Progenitor cell of endocrine pancreas (in vitro differentiated cells): ENCODE measurements at regions not wholly inside any gene's neighbourhood (a gene's known extent, or its start where the extent isn't known, plus 50 kb on each side); places are given as distances from the start of the nearest gene placed in this dataset.

Experiments
- DNase-seq: peaks from one replicate; pipeline ENCODE4 v3.0.0; 2021; ENCODE audit warnings: low spot score; ENCODE audit not compliant: unreplicated experiment
- H3K27ac Mint-ChIP-seq: 2 replicates; pipeline ENCODE4 v1.8.0; 2021; ENCODE audit warnings: mild to moderate bottlenecking, moderate library complexity, mixed read lengths
- H3K27me3 Mint-ChIP-seq: 2 replicates; pipeline ENCODE4 v1.8.0; 2021; ENCODE audit warnings: mixed read lengths
- H3K36me3 Mint-ChIP-seq: 2 replicates; pipeline ENCODE4 v1.8.0; 2022; ENCODE audit warnings: mixed read lengths; ENCODE audit not compliant: insufficient read depth
- H3K4me1 Mint-ChIP-seq: 2 replicates; pipeline ENCODE4 v1.8.0; 2021; ENCODE audit warnings: low read depth, mixed read lengths
- H3K4me3 Mint-ChIP-seq: 2 replicates; pipeline ENCODE4 v1.8.0; 2021; ENCODE audit warnings: low read depth, mild to moderate bottlenecking, moderate library complexity, mixed read lengths
- H3K9me3 Mint-ChIP-seq: 2 replicates; pipeline ENCODE4 v1.8.0; 2021; ENCODE audit warnings: low read depth, mixed read lengths
- CTCF ChIP-seq: fragments of 200-600 bp; sonication (generic); IDR thresholded peaks from one replicate; pipeline ENCODE4 v1.5.0; 2021; ENCODE audit warnings: antibody characterized with exemption, mild to moderate bottlenecking; ENCODE audit not compliant: unreplicated experiment

GRCh38 chr13:89862691-89863036, 1484.8 kb upstream of the MIR17HG start:
- Mint-ChIP-seq H3K36me3 (no peaks in the 10 kb centered on the region), H3K27me3 (no peaks in the 10 kb centered on the region), H3K9me3 (peaks cover 5% of the 10 kb centered on the region), H3K4me3 (no peak overlapping the region), H3K4me1 (peaks cover 4% of the 10 kb centered on the region), H3K27ac (no peak overlapping the region)
- DNase-seq: no peak
- TF ChIP-seq CTCF: no peak

GRCh38 chr13:89865164-89866064, 1482.1 kb upstream of the MIR17HG start:
- no peak for TF ChIP-seq CTCF
- H3K4me1 Mint-ChIP-seq: peaks cover 4% of the 10 kb centered on the region
- no peaks in the 10 kb centered on the region for H3K27me3 Mint-ChIP-seq
- peaks cover 5% of the 10 kb centered on the region for H3K9me3 Mint-ChIP-seq
- H3K36me3 Mint-ChIP-seq: no peaks in the 10 kb centered on the region
- no peak overlapping the region for H3K4me3 Mint-ChIP-seq
- H3K27ac Mint-ChIP-seq: no peak overlapping the region
- DNase-seq: no peak

GRCh38 chr13:89869312-89869711, 1478.2 kb upstream of the MIR17HG start:
- Mint-ChIP-seq H3K9me3 (peaks cover 5% of the 10 kb centered on the region), H3K4me3 (no peak overlapping the region), H3K4me1 (no peaks in the 10 kb centered on the region), H3K27me3 (no peaks in the 10 kb centered on the region), H3K36me3 (no peaks in the 10 kb centered on the region), H3K27ac (no peak overlapping the region)
- no peak for DNase-seq
- TF ChIP-seq CTCF: no peak

- Mint-ChIP-seq H3K27me3 (no peaks in the 10 kb centered on the region), H3K4me1 (no peaks in the 10 kb centered on the region), H3K9me3 (no peaks in the 10 kb centered on the region), H3K4me3 (no peak overlapping the region), H3K36me3 (no peaks in the 10 kb centered on the region), H3K27ac (no peak overlapping the region)
- no peak for DNase-seq
- TF ChIP-seq CTCF: no peak
Measured at GRCh38 chr13:89878904-89879303, 1468.6 kb upstream of the MIR17HG start.

GRCh38 chr13:89880201-89880600, 1467.3 kb upstream of the MIR17HG start:
- DNase-seq: no peak
- Mint-ChIP-seq H3K4me1 (no peaks in the 10 kb centered on the region), H3K27me3 (no peaks in the 10 kb centered on the region), H3K27ac (no peak overlapping the region), H3K4me3 (no peak overlapping the region), H3K36me3 (no peaks in the 10 kb centered on the region), H3K9me3 (peaks cover 3% of the 10 kb centered on the region)
- TF ChIP-seq CTCF: no peak
